GM19099 (cell line): ENCODE measurements at regions not wholly inside any gene's neighbourhood (a gene's known extent, or its start where the extent isn't known, plus 50 kb on each side); places are given as distances from the start of the nearest gene placed in this dataset.

Source experiments
- POLR2A ChIP-seq: IDR thresholded peaks from 3 replicates; pipeline ENCODE4 v1.6.1; 2011; ENCODE audit warnings: low read depth; ENCODE audit not compliant: insufficient read length; ENCODE audit errors: extremely low read depth

DNA sequence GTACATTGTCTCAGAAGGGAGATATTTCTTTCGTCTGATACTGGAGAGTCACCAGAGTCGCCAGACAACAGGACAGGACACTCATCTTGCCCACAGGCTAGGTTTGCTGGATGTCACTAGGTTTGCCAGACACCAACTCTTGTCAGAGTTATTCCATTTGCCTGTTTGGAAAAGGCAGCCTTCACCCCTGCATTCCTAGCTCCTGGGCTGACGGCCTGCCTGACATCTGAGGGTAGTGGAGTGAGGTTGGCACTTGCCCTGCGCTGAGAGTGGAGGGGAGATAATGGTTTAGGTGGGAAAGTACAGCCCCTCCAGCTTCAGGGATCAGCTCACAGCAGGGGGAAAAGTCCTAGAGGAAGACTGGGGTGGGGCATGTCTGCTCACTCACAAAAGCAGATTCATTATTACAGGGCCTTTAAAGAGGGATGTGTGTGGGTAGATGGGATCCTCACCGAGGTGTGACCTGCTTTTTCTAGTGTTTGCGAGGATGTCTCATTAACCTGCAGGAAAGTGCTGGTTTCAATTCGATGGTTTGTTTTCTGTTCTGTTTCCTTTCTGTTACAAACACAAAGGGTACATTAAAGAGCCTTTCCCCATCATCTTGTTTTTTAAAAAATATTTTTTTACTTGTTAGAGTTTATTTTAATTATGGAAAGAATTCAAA, 79.3 kb upstream of the TNS3 start:
- no peak for TF ChIP-seq POLR2A

DNA sequence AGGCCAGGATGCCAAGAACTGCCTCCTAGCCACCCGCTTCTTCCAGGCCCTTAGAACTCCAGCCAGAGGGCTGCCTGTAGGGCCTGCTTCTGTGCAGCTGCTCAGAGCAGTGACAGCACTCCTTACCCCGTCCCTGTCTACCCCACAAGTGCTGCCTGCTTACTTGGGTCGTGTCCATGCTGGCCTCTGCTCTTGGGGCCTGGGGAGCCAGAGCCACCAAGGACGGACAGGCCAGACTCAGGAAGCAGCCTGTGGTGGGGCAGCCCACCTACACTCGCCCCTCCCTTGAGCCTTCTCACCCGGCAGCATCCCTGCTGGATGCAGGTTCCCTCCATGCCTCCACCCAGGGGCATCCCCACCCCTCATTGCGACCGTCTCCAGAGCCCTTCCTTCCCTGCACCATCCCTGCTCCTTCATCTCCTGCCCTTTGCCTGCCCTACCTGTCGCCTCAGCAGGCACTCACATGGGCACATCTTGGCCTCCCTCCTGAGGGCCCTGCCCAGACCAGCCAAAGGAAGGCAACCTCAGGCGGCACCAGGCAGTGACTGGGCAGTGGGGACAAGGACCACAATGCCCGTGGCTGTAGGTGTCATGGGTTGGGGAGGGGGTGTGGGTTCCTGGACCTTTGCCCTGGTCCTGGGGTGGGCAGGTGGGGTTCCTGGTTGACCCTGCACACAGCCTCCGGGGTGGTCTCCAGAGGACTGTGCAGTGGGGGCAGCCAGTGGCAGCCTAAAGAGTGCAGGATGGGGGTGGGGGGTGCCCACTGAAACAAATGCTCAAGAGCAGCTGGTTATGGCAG, 78.0 kb upstream of the TNS3 start:
- TF ChIP-seq POLR2A = no peak

DNA sequence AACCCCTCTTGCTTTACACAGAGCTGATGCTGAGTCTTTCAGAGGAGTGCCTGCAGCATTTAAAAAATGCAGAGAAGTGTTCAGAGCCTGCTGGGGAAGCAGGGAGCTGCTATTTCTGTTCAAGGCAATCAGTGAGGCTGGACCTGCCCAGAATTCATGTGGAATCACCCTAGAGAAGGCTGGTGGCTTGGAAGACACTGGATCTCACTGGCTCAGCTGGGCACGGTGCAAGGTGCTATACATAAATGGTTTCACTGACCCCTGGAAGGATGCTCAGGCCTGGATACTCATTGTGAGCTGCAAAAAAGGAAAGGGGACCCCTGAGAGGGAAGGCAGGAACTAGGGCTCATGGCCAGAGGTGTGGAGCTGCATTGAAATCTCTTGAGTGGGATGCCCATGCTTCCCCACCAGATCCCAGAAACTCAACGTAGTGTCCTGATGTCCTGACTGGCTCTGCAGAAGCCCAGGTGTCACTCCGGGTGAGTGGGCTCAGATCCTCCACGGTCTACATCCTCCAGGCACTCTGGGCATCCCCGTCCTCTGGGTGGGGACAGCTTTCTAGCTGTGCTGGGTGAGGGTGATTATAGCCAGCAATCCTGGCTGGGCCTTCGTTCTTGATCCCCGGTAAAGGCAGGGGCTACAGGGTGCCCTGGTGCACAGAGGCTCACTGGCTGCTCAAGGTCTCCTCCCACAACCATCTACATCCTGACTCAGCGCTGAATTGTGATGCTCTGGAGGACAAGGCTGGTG, 77.2 kb upstream of the TNS3 start:
- TF ChIP-seq POLR2A = no peak

DNA sequence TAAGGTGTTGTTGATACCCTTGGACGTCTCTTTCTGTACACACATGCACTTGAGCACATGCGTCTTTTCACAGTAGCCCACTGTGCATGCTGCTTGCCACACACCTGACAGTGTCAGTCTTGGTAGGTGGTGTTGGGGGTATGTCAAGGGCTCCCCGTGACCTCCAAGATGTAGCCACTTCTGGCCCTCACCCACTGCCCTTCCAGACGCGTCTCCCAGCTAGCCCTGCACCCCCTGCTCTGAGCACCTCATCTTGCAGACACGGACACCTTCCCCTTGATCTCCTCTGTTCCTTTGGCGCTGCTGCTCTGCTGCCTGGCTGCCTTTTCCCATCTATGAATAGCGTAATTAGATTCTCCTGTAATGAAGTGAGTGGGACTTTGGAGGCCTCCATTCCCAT, 75.2 kb upstream of the TNS3 start:
- TF ChIP-seq POLR2A = no peak

DNA sequence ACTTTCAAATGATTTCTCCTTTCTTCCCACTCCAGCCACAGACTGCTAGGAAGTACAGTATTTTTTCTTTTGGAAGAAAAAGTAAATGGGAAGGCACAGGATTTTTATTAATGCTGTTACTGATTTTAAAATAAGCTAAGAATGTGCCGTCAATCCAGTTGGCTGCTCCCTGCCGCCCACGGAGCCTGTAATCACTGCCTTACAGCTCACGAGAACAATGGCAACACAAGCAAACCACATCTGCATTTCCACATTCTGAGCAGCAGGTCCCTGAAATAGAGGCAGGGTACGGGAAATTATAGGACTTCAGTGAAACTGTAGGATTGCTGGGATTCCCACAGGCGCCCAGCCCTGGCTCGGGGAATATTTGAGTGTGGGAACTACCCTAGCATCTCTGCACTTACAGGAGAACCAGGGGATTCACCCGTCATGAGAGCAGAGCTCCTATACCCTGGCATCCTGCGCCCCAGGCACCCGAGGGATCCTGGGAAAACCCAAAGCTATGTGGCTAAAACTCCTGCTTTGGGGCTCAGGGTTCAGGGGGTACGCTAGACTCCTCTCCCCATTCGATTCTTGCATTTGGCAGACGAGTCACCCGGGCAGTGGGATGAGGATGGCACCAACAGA, 72.9 kb upstream of the TNS3 start:
- TF ChIP-seq POLR2A = no peak

DNA sequence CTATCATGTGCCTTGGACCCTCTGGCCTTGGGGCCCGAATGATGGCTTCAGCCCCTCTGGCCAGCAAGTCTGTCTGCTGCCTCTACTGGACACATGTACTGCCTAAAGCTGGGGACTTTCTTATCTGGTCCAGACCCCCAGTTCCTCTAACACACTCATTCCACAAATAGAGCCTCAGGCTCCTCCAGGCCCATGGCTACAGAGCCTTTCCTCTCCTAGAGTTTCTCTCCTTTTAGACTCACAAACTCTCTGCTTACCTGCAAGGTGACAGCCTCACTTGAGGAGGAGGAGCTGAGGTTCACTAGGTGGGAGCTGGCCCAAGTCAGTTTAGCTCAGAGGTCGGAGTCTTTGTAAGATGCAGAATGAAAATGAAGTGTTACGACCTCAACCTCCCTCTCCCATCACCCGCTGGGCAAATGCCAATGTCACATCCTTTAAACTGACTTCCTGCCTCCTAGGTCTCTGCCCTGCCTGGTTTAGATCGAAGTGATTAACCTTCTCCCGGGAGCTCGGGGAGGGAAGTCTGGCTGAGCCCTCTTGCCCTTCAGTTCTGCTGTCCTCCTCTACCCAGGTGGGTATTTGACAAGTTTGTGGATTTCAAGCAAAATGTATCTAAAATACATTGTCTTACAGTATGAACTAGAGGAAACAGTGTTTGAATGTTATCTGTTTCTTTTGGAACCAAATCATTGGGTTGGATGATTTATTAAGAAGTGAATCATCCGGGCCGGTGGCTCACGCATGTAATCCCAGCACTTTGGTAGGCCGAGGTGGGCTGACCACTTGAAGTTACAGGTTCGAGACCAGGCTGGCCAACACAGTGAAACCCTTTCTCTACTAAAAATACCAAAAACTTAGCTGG, 71.9 kb upstream of the TNS3 start:
- TF ChIP-seq POLR2A = no peak

DNA sequence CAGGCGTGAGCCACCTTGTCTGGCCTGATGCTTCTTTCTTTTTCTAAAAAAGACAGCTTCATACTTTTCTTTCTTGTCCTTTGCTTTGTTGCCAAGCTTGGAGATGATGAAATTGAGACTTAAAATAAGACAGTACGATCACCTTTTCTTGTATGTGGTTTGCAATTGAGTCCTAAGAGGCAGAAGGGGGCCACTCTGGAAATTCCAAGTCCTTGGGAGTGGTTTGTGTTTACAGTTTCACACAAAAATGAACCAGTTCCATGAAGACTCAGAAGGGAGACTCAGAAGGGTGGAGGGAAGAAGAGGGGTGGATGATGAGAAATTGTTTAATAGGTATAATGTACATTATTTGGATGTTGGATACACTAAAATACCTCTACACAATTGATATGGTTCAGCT, 70.7 kb upstream of the TNS3 start:
- TF ChIP-seq POLR2A = no peak

DNA sequence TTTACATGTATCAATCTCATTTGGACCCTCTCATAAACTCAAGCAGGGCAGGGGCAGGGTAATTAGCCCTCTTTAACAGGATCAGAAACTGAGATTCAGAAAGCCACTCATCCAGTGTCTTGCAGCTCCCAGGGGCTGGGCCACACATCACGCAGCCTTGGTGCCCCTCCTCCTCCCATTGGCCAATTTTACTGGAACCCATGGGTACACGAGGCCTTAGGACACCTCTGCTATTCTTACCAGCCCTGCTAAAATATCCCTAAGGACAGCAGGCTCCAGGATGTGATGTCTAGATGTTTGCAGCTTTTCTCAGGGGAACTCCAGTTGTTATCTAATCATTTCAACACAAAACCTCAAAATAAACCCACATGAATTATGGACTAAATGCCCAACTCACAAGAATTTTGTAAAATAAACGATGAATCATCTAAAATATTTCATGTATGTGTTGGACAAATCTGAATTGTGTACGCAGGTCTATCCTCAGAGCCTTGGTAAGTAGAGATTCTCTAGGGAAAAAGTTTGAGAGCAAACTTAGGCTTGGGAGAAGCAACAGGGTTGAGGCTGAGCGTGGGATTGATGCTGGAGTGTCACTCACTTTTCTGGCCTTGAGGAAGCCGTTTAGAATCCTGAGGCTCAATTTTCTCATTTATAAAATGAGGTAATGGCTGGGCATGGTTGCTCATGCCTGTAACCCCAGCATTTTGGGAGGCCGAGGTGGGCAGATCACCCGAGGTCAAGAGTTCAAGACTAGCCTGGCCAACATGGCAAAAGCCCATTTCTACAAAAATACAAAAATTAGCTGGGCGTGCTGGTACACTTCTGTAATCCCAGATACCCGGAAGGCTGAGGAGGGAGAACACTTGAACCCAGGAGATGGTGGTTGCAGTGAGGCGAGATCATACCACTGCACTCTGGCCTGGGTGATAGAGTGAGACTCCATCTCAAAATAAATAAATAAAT, 69.7 kb upstream of the TNS3 start:
- TF ChIP-seq POLR2A = no peak

DNA sequence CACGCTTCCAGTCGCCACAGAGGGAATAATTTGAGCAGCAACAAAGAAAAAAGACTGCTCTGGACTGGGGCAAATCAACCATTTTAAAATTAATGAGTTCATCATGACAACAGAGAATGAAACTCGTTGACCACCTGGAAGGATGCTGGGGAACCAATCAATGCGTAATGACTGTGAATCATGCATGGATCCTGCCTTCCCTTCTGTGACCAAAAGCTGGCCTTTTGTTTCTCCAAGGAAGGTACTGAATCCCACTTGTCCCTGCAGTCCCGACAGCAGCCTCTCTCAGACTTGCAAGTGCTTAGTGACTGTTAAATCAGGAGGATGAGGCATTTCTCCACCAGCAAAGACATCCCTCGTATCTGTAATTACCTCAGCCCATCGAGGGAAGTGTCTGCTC, 68.0 kb upstream of the TNS3 start:
- TF ChIP-seq POLR2A = no peak

DNA sequence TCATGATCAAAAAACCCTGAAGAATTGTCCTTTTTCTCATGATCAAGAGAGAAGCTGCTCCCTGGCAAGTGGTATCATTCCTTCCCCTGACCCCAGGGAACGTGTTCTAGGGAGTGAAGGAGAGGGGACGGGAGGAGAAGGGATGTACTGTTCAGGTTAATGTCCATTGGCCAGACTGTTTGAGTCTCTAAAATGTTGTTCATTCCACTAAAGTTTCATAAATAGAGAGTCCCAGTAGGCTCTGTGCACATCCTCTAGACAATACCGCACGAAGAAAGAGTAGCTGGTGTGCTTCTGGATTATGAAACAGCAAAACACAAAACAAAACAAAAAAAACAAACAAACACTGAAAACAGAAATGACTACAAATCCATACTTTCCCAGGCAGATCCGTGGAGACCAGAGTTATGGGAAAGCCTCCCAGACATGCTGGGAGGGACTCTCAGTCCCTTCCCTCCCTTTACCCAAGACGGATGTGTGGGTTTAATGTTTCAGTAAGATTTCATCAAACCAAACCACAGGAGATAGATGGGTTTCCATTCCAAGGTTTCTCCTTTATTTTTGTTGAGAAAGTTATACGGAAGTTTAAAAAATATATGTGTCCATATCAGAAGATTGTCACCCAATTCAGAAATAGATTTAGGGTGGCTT, 66.5 kb upstream of the TNS3 start:
- TF ChIP-seq POLR2A = no peak

DNA sequence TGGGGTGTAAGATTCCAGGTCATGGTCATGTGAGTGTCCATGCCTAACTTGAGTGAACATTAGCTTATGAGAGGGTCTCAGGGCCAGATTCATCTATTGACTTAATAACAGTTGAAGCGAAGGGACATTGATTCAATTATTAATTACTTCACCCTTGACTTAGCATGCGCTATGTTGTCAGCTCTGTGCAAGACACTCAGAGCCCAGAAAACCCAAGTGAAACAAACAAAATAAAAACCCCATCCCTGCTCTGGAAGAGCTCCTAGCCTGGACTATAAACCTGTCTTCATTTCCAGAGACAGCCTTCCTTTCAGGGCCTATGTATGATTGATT, 66.0 kb upstream of the TNS3 start:
- TF ChIP-seq POLR2A = no peak

DNA sequence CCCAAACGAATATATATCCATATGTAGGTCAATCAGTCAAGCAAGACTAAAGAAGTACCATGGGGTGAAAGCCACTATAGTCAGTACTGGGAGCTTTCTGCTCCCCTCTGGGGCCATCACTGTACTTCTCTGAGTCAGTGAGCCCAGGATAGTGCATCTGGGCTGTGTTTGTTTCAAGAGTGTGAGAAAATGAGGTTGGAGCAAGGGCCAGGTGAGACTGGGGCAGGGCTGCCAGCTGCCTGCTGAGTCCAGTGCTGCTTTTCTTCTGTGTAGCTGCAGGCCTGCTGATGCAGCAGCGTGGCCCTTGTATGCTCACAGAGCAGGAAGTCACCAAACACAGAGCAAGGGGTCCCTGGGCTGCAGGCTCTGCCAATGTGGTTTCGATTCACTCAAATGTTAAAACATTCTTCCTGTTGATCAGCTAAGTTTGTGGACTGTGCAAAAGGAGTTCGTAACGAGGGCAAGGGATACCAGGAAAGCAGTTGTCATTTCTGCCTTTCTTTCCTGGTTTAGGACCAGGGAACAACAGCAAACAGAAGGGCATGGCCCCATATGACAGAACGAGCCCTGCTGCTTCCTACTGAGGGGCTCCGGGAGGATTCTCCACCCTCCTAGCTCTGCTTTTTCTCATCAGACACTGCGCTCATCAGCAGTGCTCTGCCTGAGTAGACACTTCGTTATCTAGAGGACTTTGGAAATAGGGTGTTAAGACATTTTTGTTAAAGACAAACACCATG, 65.4 kb upstream of the TNS3 start:
- TF ChIP-seq POLR2A = no peak
